Breast epithelium (tissue), 4 donors: ENCODE measurements at regions not wholly inside any gene's neighbourhood (a gene's known extent, or its start where the extent isn't known, plus 50 kb on each side); places are given as distances from the start of the nearest gene placed in this dataset.

ENCODE experiments used
- DNase-seq, 2 donors: peaks; one replicate each; pipeline ENCODE4 v3.0.0-alpha.2; 2019; ENCODE audit warnings: low spot score in 2 of 2
- H3K27ac ChIP-seq, 2 donors: fragments of 200-600 bp; sonication (generic) in 1 of 2; one replicate each; pipeline ENCODE4 v1.5.1; 2016 to 2019; ENCODE audit warnings: mild to moderate bottlenecking in 1 of 2
- H3K27me3 ChIP-seq, 2 donors: fragments of 200-600 bp; sonication (generic) in 1 of 2; one replicate each; pipeline versions ENCODE4 v1.5.1 to v1.6.0; 2017 to 2019; ENCODE audit warnings: control low read depth in 1 of 2, mild to moderate bottlenecking in 1 of 2
- H3K36me3 ChIP-seq: fragments of 200-600 bp; one replicate; pipeline ENCODE4 v1.5.1; 2019
- H3K4me1 ChIP-seq, 2 donors: fragments of 200-600 bp; sonication (generic); one replicate each; pipeline ENCODE4 v1.5.1; 2016 to 2019; ENCODE audit warnings: control low read depth in 1 of 2
- H3K4me3 ChIP-seq, 3 donors: fragments of 200-600 bp; sonication (generic); 1 replicate in 2 of 3; 2 replicates in 1 of 3; pipeline ENCODE4 v1.5.1; 2016 to 2019; ENCODE audit warnings: mild to moderate bottlenecking in 3 of 3, moderate library complexity in 2 of 3
- H3K9me3 ChIP-seq, 2 donors: fragments of 200-600 bp; sonication (generic) in 1 of 2; one replicate each; pipeline ENCODE4 v1.5.1; 2016 to 2019; ENCODE audit warnings: control low read depth in 1 of 2
- CTCF ChIP-seq, 3 donors: fragments of 450-650 bp; IDR thresholded peaks; one replicate each; pipeline ENCODE4 v1.5.1; 2016 to 2017; ENCODE audit warnings: antibody characterized with exemption in 3 of 3, mild to moderate bottlenecking in 3 of 3, moderate library complexity in 3 of 3
- POLR2A ChIP-seq: fragments of 450-650 bp; IDR thresholded peaks from one replicate; pipeline ENCODE4 v1.6.1; 2016; ENCODE audit warnings: antibody characterized with exemption, mild to moderate bottlenecking, moderate library complexity
- POLR2AphosphoS5 ChIP-seq, 3 donors: sonication (generic); formaldehyde crosslinking; IDR thresholded peaks; one replicate each; pipeline ENCODE4 v1.6.1; 2017; ENCODE audit warnings: antibody characterized with exemption in 3 of 3
- intact Hi-C: fragments of 100-400 bp; cut with DNase I; formaldehyde crosslinking; loops from one replicate; pipeline ENCODE4 v1.15.1; 2023; ENCODE audit warnings: low total_unique reads

DNA sequence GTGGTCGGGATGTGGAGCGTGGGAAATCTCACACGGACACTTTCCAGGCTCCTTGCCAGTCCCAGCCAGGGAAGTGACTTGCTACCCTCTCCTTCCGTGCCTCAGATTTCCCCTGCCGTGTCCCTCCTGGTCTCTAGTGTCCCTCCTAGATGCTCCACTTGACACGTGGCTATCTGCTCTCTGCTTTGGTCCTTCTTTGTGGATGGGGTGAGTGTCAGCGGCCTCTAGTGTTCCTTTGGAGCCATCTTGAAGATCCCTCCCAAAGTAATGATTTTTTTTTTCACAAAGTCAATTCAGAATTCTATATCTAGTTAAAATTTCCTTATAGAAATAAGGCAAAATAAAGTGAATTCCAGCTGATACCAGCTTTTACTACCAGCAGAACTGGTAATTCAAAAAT is 117.7 kb downstream of the MRPL36 start:
- intact Hi-C loops, result no loop called here
- Histone ChIP-seq H3K9me3 (peaks cover 0 to 16% of the 10 kb centered on the region in 2 donors), H3K27ac (no peak overlapping the region), H3K27me3 (peaks cover 0 to 5% of the 10 kb centered on the region in 2 donors), H3K4me1 (no peaks in the 10 kb centered on the region), H3K4me3 (no peak overlapping the region), H3K36me3 (no peaks in the 10 kb centered on the region)
- TF ChIP-seq POLR2A (no peak), CTCF (IDR thresholded peaks at IDR 0.05) (no peak), POLR2AphosphoS5 (IDR thresholded peaks at IDR 0.05) (no peak)
- DNase-seq, result no peak

DNA sequence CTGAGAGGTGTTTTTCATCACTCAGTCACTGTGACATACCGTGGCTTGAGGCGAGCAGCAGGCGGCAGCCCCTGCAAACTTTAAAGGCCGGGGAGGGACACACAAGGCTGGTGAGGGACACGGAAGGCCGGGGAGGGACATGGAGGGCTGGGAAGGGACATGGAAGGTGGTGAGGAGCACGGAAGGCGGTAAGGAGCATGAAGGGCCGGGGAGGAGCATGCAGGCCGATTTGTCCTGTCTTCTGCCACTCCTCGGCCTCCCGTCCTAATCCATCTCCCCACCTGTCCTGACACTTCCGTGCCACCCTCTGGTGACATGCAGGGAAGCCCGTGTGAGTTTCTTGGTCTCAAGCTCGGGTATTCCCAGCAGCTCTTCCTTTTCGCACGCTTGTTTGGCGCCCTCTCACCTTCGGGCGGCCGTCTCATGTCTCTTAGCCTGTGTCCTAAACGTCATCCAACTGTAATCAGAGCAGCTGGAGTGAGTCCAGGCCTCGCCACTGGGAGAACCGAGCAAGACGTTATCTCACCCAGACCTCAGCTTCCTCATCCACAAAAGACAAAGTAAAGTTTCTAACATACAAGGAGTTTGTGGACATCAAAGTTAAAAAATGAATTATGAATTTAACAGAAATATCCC is 126.5 kb downstream of the MRPL36 start:
- peaks cover 3 to 27% of the 10 kb centered on the region in 2 donors for H3K9me3 ChIP-seq
- no peak overlapping the region for H3K27ac ChIP-seq
- H3K4me1 ChIP-seq, result no peaks in the 10 kb centered on the region
- H3K4me3 ChIP-seq, result no peak overlapping the region
- H3K36me3 ChIP-seq, result no peaks in the 10 kb centered on the region
- H3K27me3 ChIP-seq, result no peaks in the 10 kb centered on the region
- no peak for TF ChIP-seq CTCF (IDR thresholded peaks at IDR 0.05)
- no peak for TF ChIP-seq POLR2A
- no peak for TF ChIP-seq POLR2AphosphoS5 (IDR thresholded peaks at IDR 0.05)
- intact Hi-C loops, result no loop called here
- DNase-seq, result peak in 1 of 2 donors; percentile 2

DNA sequence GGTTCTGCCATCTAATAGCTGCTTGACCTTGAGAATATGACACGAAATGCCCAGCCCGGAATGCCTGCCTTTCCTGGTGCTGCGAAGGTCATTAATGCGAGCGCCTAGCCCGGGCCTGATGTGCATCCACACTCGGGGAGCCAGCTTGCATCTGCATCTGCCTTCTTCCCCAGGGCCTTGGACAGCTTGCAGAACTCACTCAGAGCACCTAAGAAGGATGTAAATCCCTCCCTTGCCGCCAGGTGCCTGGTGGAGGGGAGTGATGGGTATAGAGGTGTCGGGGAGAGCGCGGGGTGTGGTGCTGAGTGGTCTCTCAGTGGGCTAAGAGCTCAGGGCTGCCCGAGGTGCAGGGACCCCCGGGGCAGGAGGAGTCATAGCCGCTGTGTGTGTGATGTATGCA is 127.2 kb downstream of the MRPL36 start:
- no peaks in the 10 kb centered on the region for H3K36me3 ChIP-seq
- H3K9me3 ChIP-seq, result peaks cover 3 to 20% of the 10 kb centered on the region in 2 donors
- H3K27ac ChIP-seq, result no peak overlapping the region
- H3K4me1 ChIP-seq, result no peaks in the 10 kb centered on the region
- intact Hi-C loops, result no loop called here
- TF ChIP-seq POLR2A (no peak), CTCF (IDR thresholded peaks at IDR 0.05) (no peak), POLR2AphosphoS5 (IDR thresholded peaks at IDR 0.05) (no peak)
- DNase-seq, result peak in 1 of 2 donors; percentile 10
- no peak overlapping the region for H3K4me3 ChIP-seq
- H3K27me3 ChIP-seq, result peaks cover 0 to 4% of the 10 kb centered on the region in 2 donors

DNA sequence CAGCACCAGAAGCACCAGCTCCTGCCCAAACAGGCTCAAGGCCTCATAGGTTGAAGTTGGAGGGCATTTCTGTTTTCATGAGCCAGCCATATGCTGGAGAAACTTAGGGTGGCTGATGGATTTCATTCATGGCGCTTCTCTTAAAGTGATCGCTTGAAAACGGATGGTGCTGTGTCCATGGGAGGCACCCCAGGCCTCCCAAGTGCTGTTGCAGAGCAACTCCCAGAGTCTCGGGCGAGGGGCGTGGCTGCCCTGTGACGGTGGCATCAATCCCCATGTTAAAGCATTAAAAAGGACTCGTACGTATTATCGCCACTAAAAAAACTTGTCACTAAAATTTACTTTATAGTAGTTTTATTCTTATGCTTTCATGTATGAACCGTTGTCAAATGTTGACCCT is 128.3 kb downstream of the MRPL36 start:
- Histone ChIP-seq H3K9me3 (peaks cover 3 to 20% of the 10 kb centered on the region in 2 donors), H3K36me3 (no peaks in the 10 kb centered on the region), H3K4me3 (no peak overlapping the region), H3K27ac (no peak overlapping the region), H3K4me1 (no peaks in the 10 kb centered on the region), H3K27me3 (peaks cover 0 to 7% of the 10 kb centered on the region in 2 donors)
- no peak for TF ChIP-seq POLR2A
- no peak for TF ChIP-seq POLR2AphosphoS5 (IDR thresholded peaks at IDR 0.05)
- no peak for TF ChIP-seq CTCF (IDR thresholded peaks at IDR 0.05)
- intact Hi-C loops, result no loop called here
- DNase-seq, result peak in 1 of 2 donors; percentile 3

GRCh38 chr5:1670351-1670750 is 129.3 kb downstream of the MRPL36 start:
- H3K27me3 ChIP-seq, result peaks cover 0 to 17% of the 10 kb centered on the region in 2 donors

More at GRCh38 chr5:1670351-1670750, 129.3 kb downstream of the MRPL36 start:
- intact Hi-C loops, result no loop called here
- Histone ChIP-seq H3K4me3 (no peak overlapping the region), H3K9me3 (peaks cover 3 to 20% of the 10 kb centered on the region in 2 donors), H3K36me3 (no peaks in the 10 kb centered on the region), H3K4me1 (no peaks in the 10 kb centered on the region), H3K27ac (no peak overlapping the region)
- TF ChIP-seq POLR2A (no peak), CTCF (IDR thresholded peaks at IDR 0.05) (no peak), POLR2AphosphoS5 (IDR thresholded peaks at IDR 0.05) (no peak)
- DNase-seq, result peak in 1 of 2 donors; percentile 7
